GM12878 (cell line): ENCODE measurements at regions not wholly inside any gene's neighbourhood (a gene's known extent, or its start where the extent isn't known, plus 50 kb on each side); places are given as distances from the start of the nearest gene placed in this dataset.

Experiments used
- ATAC-seq: fragments of 200-7000 bp; cut with Tn5 transposase; 3 replicates; pipeline ENCODE4 v1.9.1; 2020; ENCODE audit warnings: mild to moderate bottlenecking, moderate library complexity
- BruUV-seq: library from RNA; stranded (reverse); fragments of 400-500 nt; replicated peaks from 2 replicates; lab custom pipeline; 2021; lab: Mats Ljungman, UMichigan
- CTCF ChIA-PET: fragments of 300-600 bp; sonication (Branson Sonifier 250); formaldehyde crosslinking; extraction: SDS; loops from one replicate; lab custom pipeline; 2021; ENCODE audit warnings: inconsistent platforms; lab: Yijun Ruan, JAX
- POLR2A ChIA-PET: fragments of 350-600 bp; formaldehyde crosslinking; extraction: SDS; loops from one replicate; lab custom pipeline; 2021; ENCODE audit warnings: inconsistent platforms; lab: Charles Lee
- RAD21 ChIA-PET: fragments of 300-600 bp; sonication (Branson Sonifier 250); formaldehyde crosslinking; loops from one replicate; lab custom pipeline; 2023; ENCODE audit warnings: antibody characterized with exemption; ENCODE audit not compliant: unreplicated experiment; lab: Charles Lee
- SMC1A ChIA-PET: fragments of 300-600 bp; sonication (Branson Sonifier 250); formaldehyde crosslinking; loops from one replicate; lab custom pipeline; 2023; ENCODE audit not compliant: unreplicated experiment, uncharacterized antibody; lab: Charles Lee
- DNase-seq: peaks from one replicate; pipeline ENCODE4 v3.0.0-alpha.2; 2011; ENCODE audit warnings: low read depth, low spot score
- FAIRE-seq: peaks from 3 replicates; lab custom pipeline; 2011; peaks lifted over from hg19 to GRCh38; lab: Jason Lieb, UNC
- H2AFZ ChIP-seq: 2 replicates; pipeline ENCODE4 v1.6.0; 2011; ENCODE audit warnings: low read depth, low read length, control low read depth; ENCODE audit not compliant: control insufficient read depth
- H3K27ac ChIP-seq: 2 replicates; pipeline ENCODE4 v1.5.1; 2011; ENCODE audit warnings: control low read depth; ENCODE audit not compliant: control insufficient read depth, insufficient read depth
- H3K27me3 ChIP-seq, 2 experiments: replicated peaks in 1 of 2; 2 replicates each; pipeline versions ENCODE4 v1.6.0 to v1.6.1; 2011; ENCODE audit warnings: low read length in 1 of 2; ENCODE audit not compliant: control insufficient read depth in 2 of 2, insufficient read depth in 2 of 2
- H3K36me3 ChIP-seq, 2 experiments: 2 replicates each; pipeline ENCODE4 v1.5.1; 2011; ENCODE audit warnings: low read length in 1 of 2; ENCODE audit not compliant: control insufficient read depth in 2 of 2, insufficient read depth in 2 of 2
- H3K4me1 ChIP-seq: 2 replicates; pipeline ENCODE4 v1.6.1; 2011; ENCODE audit warnings: mild to moderate bottlenecking, low read length, moderate library complexity, mixed read lengths; ENCODE audit not compliant: control insufficient read depth, insufficient read depth
- H3K4me2 ChIP-seq: 2 replicates; pipeline ENCODE4 v1.6.0; 2011; ENCODE audit warnings: control low read depth; ENCODE audit not compliant: control insufficient read depth, insufficient read depth
- H3K4me3 ChIP-seq: fragments of 200-600 bp; sonication (generic); 2 replicates; pipeline ENCODE4 v1.5.1; 2016
- H3K79me2 ChIP-seq: 2 replicates; pipeline ENCODE4 v1.6.0; 2011; ENCODE audit warnings: low read length; ENCODE audit not compliant: control insufficient read depth, insufficient read depth
- H3K9ac ChIP-seq: 2 replicates; pipeline ENCODE4 v1.8.0; 2011; ENCODE audit warnings: low read length, control low read depth, mixed read lengths; ENCODE audit not compliant: control insufficient read depth, insufficient read depth
- H3K9me3 ChIP-seq: replicated peaks from 3 replicates; pipeline ENCODE4 v1.5.1; 2011; ENCODE audit warnings: mild to moderate bottlenecking, low read length; ENCODE audit not compliant: control insufficient read depth, insufficient read depth
- H4K20me1 ChIP-seq: 2 replicates; pipeline ENCODE4 v1.6.0; 2011; ENCODE audit not compliant: control insufficient read depth, insufficient read depth
- ETV6 ChIP-seq, 2 experiments: fragments of 450-650 bp in 1 of 2; IDR thresholded peaks in 1 of 2; conservative IDR thresholded peaks in 1 of 2; 2 replicates each; pipeline ENCODE4 v1.6.1; 2014; ENCODE audit warnings: antibody characterized with exemption in 1 of 2, borderline replicate concordance in 1 of 2, low read depth in 1 of 2, mild to moderate bottlenecking in 1 of 2, moderate library complexity in 1 of 2
- EZH2 ChIP-seq: IDR thresholded peaks from 2 replicates; pipeline ENCODE4 v1.6.1; 2012; ENCODE audit warnings: low read depth, mild to moderate bottlenecking, control low read depth, inconsistent platforms, low read length, borderline replicate concordance; ENCODE audit not compliant: control insufficient read depth
- FOXM1 ChIP-seq: IDR thresholded peaks from 2 replicates; pipeline ENCODE4 v1.6.1; 2012; ENCODE audit warnings: low read depth, mild to moderate bottlenecking, inconsistent platforms, low read length, moderate library complexity
- IRF4 ChIP-seq: IDR thresholded peaks from 2 replicates; pipeline ENCODE4 v1.6.1; 2011; ENCODE audit warnings: low read depth, low read length
- JUND ChIP-seq: IDR thresholded peaks from 2 replicates; pipeline ENCODE4 v1.6.1; 2012; ENCODE audit warnings: low read depth, mild to moderate bottlenecking, low read length, improper control_type of control experiment, moderate library complexity
- NKRF ChIP-seq: fragments of 450-650 bp; conservative IDR thresholded peaks from 2 replicates; pipeline ENCODE4 v1.6.1; 2017; ENCODE audit warnings: mild to moderate bottlenecking, moderate library complexity
- PBX3 ChIP-seq: IDR thresholded peaks from 2 replicates; pipeline ENCODE4 v1.6.1; 2011; ENCODE audit warnings: mild to moderate bottlenecking, low read depth, low read length, moderate library complexity; ENCODE audit not compliant: insufficient replicate concordance
- POU2F2 ChIP-seq: IDR thresholded peaks from 3 replicates; pipeline ENCODE4 v1.6.1; 2011; ENCODE audit warnings: low read depth, mild to moderate bottlenecking, low read length, borderline replicate concordance
- RB1 ChIP-seq: fragments of 450-650 bp; formaldehyde crosslinking; IDR thresholded peaks from 2 replicates; pipeline ENCODE4 v1.6.1; 2017; ENCODE audit warnings: mild to moderate bottlenecking, borderline replicate concordance
- REST ChIP-seq: IDR thresholded peaks from 2 replicates; pipeline ENCODE4 v1.6.1; 2012; ENCODE audit warnings: mild to moderate bottlenecking, low read depth, low read length
- YBX1 ChIP-seq: fragments of 450-650 bp; IDR thresholded peaks from 2 replicates; pipeline ENCODE4 v1.6.1; 2016; ENCODE audit warnings: antibody characterized with exemption
- YY1 ChIP-seq: IDR thresholded peaks from 2 replicates; pipeline ENCODE4 v1.6.1; 2011; ENCODE audit warnings: low read depth, mild to moderate bottlenecking, low read length
- WGBS: methylation state at CpG from one replicate; pipeline ENCODE4 v1.1.6; 2016; ENCODE audit warnings: low lambda C conversion rate; ENCODE audit not compliant: insufficient replicate concordance, insufficient coverage; ENCODE audit errors: missing lambda C conversion rate; 5-methylcytosine and 5-hydroxymethylcytosine counted together
- in situ Hi-C: fragments of 300-500 bp; cut with MboI; formaldehyde crosslinking; loops from 9 replicates; pipeline ENCODE4 v1.14.3; 2018; ENCODE audit warnings: mixed read lengths
- intact Hi-C: fragments of 100-400 bp; cut with micrococcal nuclease; formaldehyde crosslinking; loops from one replicate; pipeline ENCODE4 v1.14.2; 2022; ENCODE audit not compliant: unreplicated experiment

GRCh38 chr9:129316281-129317030 is 138.4 kb upstream of the IER5L start:
- Histone ChIP-seq H3K36me3 (no peaks in the 10 kb centered on the region), H4K20me1 (no peaks in the 10 kb centered on the region), H3K9me3 (no peaks in the 10 kb centered on the region), H3K4me3 (no peak overlapping the region), H3K27me3 (no peaks in the 10 kb centered on the region; a peak in 1 of 4 replicates), H3K9ac (no peak overlapping the region), H3K27ac (no peak overlapping the region), H3K79me2 (no peaks in the 10 kb centered on the region), H3K4me2 (no peak overlapping the region), H3K4me1 (peaks cover 12% of the 10 kb centered on the region), H2AFZ (no peak overlapping the region)
- no peak for TF ChIP-seq POU2F2
- no peak for TF ChIP-seq IRF4
- no peak for TF ChIP-seq JUND
- TF ChIP-seq FOXM1, result no peak
- no peak for TF ChIP-seq NKRF
- no peak for TF ChIP-seq YBX1
- TF ChIP-seq ETV6 (conservative IDR thresholded peaks at IDR 0.05 in 1 of 2, IDR thresholded peaks at IDR 0.05 in 1 of 2; ENCODE audit: borderline replicate concordance in 1 of 2, low read depth in 1 of 2), result no peak
- no peak for TF ChIP-seq RB1
- TF ChIP-seq PBX3, result no peak
- TF ChIP-seq EZH2, result no peak
- TF ChIP-seq YY1, result no peak
- TF ChIP-seq REST, result no peak
- ATAC-seq, result no peak
- intact Hi-C loops, result no loop called here
- RAD21 ChIA-PET, result no interaction called here
- BruUV-seq, result no TSS peak
- SMC1A ChIA-PET, result no interaction called here
- FAIRE-seq, result no peak
- CTCF ChIA-PET, result interaction anchor here (0.6 to 1.1 kb wide), 2 partner anchors 142 to 1964 kb away, joined by 3 read pairs; no protein-coding TSS in a partner anchor
- WGBS, result 37% methylated on average over 14 of the region's 14 CpGs
- POLR2A ChIA-PET, result no interaction called here
- no peak for DNase-seq
- in situ Hi-C loops, result no loop called here
